SK-N-SH treated with all-trans-retinoic acid at 6 μM for 48 hours (cell line): ENCODE measurements at regions not wholly inside any gene's neighbourhood (a gene's known extent, or its start where the extent isn't known, plus 50 kb on each side); places are given as distances from the start of the nearest gene placed in this dataset.

ENCODE experiments used
- ATAC-seq: fragments of 200-7000 bp; cut with Tn5 transposase; 3 replicates; pipeline ENCODE4 v1.9.1; 2020; ENCODE audit warnings: mild to moderate bottlenecking, moderate library complexity
- ARNTL ChIP-seq: fragments of 450-650 bp; formaldehyde crosslinking; IDR thresholded peaks from 2 replicates; pipeline ENCODE4 v1.5.0; 2020; ENCODE audit warnings: low read depth, mild to moderate bottlenecking, moderate library complexity, borderline replicate concordance
- BACH2 ChIP-seq: fragments of 250-450 bp; sonication (Bioruptor Pico); IDR thresholded peaks from 2 replicates; pipeline ENCODE4 v1.9.0; 2021; ENCODE audit warnings: mild to moderate bottlenecking, borderline replicate concordance
- CREB5 ChIP-seq: fragments of 250-450 bp; sonication (Bioruptor Pico); IDR thresholded peaks from 2 replicates; pipeline ENCODE4 v1.5.1; 2020; ENCODE audit warnings: low read depth, mild to moderate bottlenecking, moderate library complexity
- CSRNP3 ChIP-seq: fragments of 250-450 bp; sonication (Bioruptor Pico); IDR thresholded peaks from 2 replicates; pipeline ENCODE4 v1.5.1; 2021; ENCODE audit warnings: mild to moderate bottlenecking, moderate library complexity
- ESRRG ChIP-seq: fragments of 250-450 bp; sonication (Bioruptor Pico); IDR thresholded peaks from 2 replicates; pipeline ENCODE4 v1.6.1; 2021; ENCODE audit warnings: mild to moderate bottlenecking
- OSR1 ChIP-seq: fragments of 250-450 bp; sonication (Bioruptor Pico); IDR thresholded peaks from 2 replicates; pipeline ENCODE4 v1.8.0; 2022; ENCODE audit warnings: moderate library complexity, mild to moderate bottlenecking, inconsistent platforms
- POU6F1 ChIP-seq: fragments of 250-450 bp; sonication (Bioruptor Pico); IDR thresholded peaks from 2 replicates; pipeline ENCODE4 v1.8.0; 2021; ENCODE audit warnings: low read depth, mild to moderate bottlenecking, moderate library complexity, borderline replicate concordance
- PPARA ChIP-seq: fragments of 250-450 bp; sonication (Bioruptor Pico); IDR thresholded peaks from 2 replicates; pipeline ENCODE4 v1.5.0; 2020; ENCODE audit warnings: mild to moderate bottlenecking, borderline replicate concordance
- TOX ChIP-seq: fragments of 250-450 bp; sonication (Bioruptor Pico); IDR thresholded peaks from 2 replicates; pipeline ENCODE4 v1.8.0; 2021; ENCODE audit warnings: mild to moderate bottlenecking, moderate library complexity, borderline replicate concordance
- ZC3H10 ChIP-seq: fragments of 250-450 bp; sonication (Bioruptor Pico); IDR thresholded peaks from 2 replicates; pipeline ENCODE4 v1.5.1; 2021; ENCODE audit warnings: mild to moderate bottlenecking, moderate library complexity
- ZFP3 ChIP-seq: fragments of 250-450 bp; sonication (Bioruptor Pico); IDR thresholded peaks from 2 replicates; pipeline ENCODE4 v1.5.0; 2020; ENCODE audit warnings: mild to moderate bottlenecking, moderate library complexity
- ZNF70 ChIP-seq: fragments of 450-650 bp; formaldehyde crosslinking; IDR thresholded peaks from 2 replicates; pipeline ENCODE4 v1.5.0; 2020; ENCODE audit warnings: mild to moderate bottlenecking, moderate library complexity
- ZNF8 ChIP-seq: fragments of 450-650 bp; formaldehyde crosslinking; IDR thresholded peaks from 2 replicates; pipeline ENCODE4 v1.5.0; 2020; ENCODE audit warnings: mild to moderate bottlenecking, moderate library complexity
- TF ChIP-seq, protein P1 (sequence below): fragments of 250-450 bp; sonication (Bioruptor Pico); IDR thresholded peaks from 2 replicates; pipeline ENCODE4 v1.8.0; 2020; ENCODE audit warnings: mild to moderate bottlenecking, moderate library complexity, borderline replicate concordance

- no peak for TF ChIP-seq CSRNP3 (CRISPR knock-in tag)
- TF ChIP-seq CREB5 (CRISPR knock-in tag) = no peak
- TF ChIP-seq ZC3H10 (CRISPR knock-in tag) = no peak
- no peak for TF ChIP-seq ESRRG (CRISPR knock-in tag)
These were observed 85.9 kb upstream of the LIFR start (continued) for GRCh38 chr5:38642189-38642911.

- TF ChIP-seq CSRNP3 (CRISPR knock-in tag) (no peak), PPARA (CRISPR knock-in tag) (no peak), CREB5 (CRISPR knock-in tag) (no peak), ZFP3 (no peak)
- ATAC-seq = no peak
These were observed 87.2 kb upstream of the LIFR start for GRCh38 chr5:38643616-38644015.

DNA sequence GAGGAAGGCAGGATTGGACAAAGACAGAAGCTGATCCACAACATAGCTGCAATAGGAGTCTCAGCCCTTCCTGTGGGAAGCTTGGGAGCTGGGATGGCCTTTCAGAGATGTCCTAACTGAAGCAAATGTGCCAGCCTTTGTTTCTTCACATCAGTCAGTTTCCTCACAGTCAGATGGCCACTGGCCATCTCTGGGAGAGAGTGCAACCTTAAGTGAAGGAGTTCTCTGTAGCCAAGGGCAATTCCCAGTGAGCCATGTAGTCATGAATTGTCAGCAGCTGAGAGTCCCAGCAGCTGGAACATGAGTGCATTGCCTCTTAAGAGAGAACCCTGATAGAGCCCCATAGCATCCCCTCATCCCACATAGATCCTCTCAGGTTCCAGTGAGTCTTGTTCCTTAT lies 89.1 kb upstream of the LIFR start:
- TF ChIP-seq ESRRG (CRISPR knock-in tag) (no peak), BACH2 (CRISPR knock-in tag) (no peak), ZNF8 (CRISPR knock-in tag) (no peak), CSRNP3 (CRISPR knock-in tag) (no peak), ZNF70 (CRISPR knock-in tag) (no peak), POU6F1 (CRISPR knock-in tag) (no peak), ARNTL (CRISPR knock-in tag) (no peak), TOX (CRISPR knock-in tag) (no peak), OSR1 (no peak)
- TF ChIP-seq, all 23 proteins: peak for 0
- ATAC-seq = no peak

- no peak for ATAC-seq
- TF ChIP-seq, protein P1, sequence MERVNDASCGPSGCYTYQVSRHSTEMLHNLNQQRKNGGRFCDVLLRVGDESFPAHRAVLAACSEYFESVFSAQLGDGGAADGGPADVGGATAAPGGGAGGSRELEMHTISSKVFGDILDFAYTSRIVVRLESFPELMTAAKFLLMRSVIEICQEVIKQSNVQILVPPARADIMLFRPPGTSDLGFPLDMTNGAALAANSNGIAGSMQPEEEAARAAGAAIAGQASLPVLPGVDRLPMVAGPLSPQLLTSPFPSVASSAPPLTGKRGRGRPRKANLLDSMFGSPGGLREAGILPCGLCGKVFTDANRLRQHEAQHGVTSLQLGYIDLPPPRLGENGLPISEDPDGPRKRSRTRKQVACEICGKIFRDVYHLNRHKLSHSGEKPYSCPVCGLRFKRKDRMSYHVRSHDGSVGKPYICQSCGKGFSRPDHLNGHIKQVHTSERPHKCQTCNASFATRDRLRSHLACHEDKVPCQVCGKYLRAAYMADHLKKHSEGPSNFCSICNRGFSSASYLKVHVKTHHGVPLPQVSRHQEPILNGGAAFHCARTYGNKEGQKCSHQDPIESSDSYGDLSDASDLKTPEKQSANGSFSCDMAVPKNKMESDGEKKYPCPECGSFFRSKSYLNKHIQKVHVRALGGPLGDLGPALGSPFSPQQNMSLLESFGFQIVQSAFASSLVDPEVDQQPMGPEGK = no peak
- no peak for TF ChIP-seq OSR1
- TF ChIP-seq ZNF70 (CRISPR knock-in tag) = no peak
- TF ChIP-seq CSRNP3 (CRISPR knock-in tag) = no peak
- TF ChIP-seq TOX (CRISPR knock-in tag) = no peak
These were observed 92.4 kb upstream of the LIFR start for GRCh38 chr5:38648703-38649291.
